ENCODE measurements at regions not wholly inside any gene's neighbourhood (a gene's known extent, or its start where the extent isn't known, plus 50 kb on each side); places are given as distances from the start of the nearest gene placed in this dataset.

DNA sequence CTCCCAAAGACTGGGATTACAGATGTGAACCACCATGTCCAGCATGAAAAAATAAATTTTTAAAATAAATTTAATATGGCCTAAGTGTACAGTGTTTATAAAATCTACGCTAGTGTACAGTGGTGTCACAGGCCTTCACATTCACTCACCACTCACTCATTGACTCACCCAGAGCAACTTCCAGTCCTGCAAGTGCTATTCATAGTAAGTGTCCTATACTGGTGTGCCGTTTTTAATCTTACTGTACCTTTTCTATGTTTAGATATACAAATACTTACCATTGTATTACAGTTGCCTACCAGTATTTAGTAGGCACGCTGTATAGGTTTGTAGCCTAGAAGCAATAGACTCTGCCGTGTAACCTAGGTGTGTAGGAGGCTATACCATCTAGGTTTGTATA is 76.1 kb upstream of the FOXN2 start:
- ChIA-PET CTCF (no interaction called here), POLR2A (no interaction called here), RAD21 (ENCODE audit: low non-redundant PET in 1 of 2, low total read pairs in 2 of 2, uncharacterized antibody in 2 of 2, unreplicated experiment in 2 of 2) (no interaction called here)
- no peak overlapping the region for H3K27ac ChIP-seq (ENCODE audit: low read depth, low read length)
- intact Hi-C loops (cut with micrococcal nuclease): no loop called here
- no peak overlapping the region for H3K9ac ChIP-seq (ENCODE audit: low read length)
- DNase-seq (ENCODE audit: low read depth, low spot score): no peak
- no TSS peak for BruUV-seq (replicated peaks)
- H3K79me2 ChIP-seq (ENCODE audit: insufficient read depth, low read length): no peaks in the 10 kb centered on the region
- H4K20me1 ChIP-seq (ENCODE audit: insufficient read depth): no peaks in the 10 kb centered on the region
- no peak for ATAC-seq
- H3K4me3 ChIP-seq (replicated peaks in 1 of 2; ENCODE audit: low read depth in 1 of 2, low read length in 2 of 2): no peak overlapping the region
- no peaks in the 10 kb centered on the region for H3K4me1 ChIP-seq (ENCODE audit: control insufficient read depth in 1 of 2, insufficient read depth in 2 of 2, low read length in 2 of 2)
- no peak for TF ChIP-seq EZH2phosphoT487 (IDR thresholded peaks at IDR 0.05; ENCODE audit: borderline replicate concordance)
- TF ChIP-seq, protein P1, sequence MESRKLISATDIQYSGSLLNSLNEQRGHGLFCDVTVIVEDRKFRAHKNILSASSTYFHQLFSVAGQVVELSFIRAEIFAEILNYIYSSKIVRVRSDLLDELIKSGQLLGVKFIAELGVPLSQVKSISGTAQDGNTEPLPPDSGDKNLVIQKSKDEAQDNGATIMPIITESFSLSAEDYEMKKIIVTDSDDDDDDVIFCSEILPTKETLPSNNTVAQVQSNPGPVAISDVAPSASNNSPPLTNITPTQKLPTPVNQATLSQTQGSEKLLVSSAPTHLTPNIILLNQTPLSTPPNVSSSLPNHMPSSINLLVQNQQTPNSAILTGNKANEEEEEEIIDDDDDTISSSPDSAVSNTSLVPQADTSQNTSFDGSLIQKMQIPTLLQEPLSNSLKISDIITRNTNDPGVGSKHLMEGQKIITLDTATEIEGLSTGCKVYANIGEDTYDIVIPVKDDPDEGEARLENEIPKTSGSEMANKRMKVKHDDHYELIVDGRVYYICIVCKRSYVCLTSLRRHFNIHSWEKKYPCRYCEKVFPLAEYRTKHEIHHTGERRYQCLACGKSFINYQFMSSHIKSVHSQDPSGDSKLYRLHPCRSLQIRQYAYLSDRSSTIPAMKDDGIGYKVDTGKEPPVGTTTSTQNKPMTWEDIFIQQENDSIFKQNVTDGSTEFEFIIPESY (IDR thresholded peaks at IDR 0.05; ENCODE audit: extremely low read depth, insufficient replicate concordance, low read length): no peak
- TF ChIP-seq, protein P2, sequence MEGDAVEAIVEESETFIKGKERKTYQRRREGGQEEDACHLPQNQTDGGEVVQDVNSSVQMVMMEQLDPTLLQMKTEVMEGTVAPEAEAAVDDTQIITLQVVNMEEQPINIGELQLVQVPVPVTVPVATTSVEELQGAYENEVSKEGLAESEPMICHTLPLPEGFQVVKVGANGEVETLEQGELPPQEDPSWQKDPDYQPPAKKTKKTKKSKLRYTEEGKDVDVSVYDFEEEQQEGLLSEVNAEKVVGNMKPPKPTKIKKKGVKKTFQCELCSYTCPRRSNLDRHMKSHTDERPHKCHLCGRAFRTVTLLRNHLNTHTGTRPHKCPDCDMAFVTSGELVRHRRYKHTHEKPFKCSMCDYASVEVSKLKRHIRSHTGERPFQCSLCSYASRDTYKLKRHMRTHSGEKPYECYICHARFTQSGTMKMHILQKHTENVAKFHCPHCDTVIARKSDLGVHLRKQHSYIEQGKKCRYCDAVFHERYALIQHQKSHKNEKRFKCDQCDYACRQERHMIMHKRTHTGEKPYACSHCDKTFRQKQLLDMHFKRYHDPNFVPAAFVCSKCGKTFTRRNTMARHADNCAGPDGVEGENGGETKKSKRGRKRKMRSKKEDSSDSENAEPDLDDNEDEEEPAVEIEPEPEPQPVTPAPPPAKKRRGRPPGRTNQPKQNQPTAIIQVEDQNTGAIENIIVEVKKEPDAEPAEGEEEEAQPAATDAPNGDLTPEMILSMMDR (IDR thresholded peaks at IDR 0.05 in 2 of 3, conservative IDR thresholded peaks at IDR 0.05 in 1 of 3; ENCODE audit: borderline replicate concordance in 1 of 3, insufficient read depth in 1 of 3, low read depth in 2 of 3, low read length in 2 of 3): no peak
- no peak for TF ChIP-seq SP1 (IDR thresholded peaks at IDR 0.05; ENCODE audit: low read depth)
- TF ChIP-seq RAD21 (IDR thresholded peaks at IDR 0.05; ENCODE audit: low read depth): no peak
- TF ChIP-seq JUND (IDR thresholded peaks at IDR 0.05): no peak
- TF ChIP-seq ZFX (IDR thresholded peaks at IDR 0.05): no peak
- no peak for TF ChIP-seq ZNF274 (IDR thresholded peaks at IDR 0.05; ENCODE audit: low read depth, low read length)
- no peak for TF ChIP-seq CEBPB (IDR thresholded peaks at IDR 0.05; ENCODE audit: low read depth)
- TF ChIP-seq, protein P3, sequence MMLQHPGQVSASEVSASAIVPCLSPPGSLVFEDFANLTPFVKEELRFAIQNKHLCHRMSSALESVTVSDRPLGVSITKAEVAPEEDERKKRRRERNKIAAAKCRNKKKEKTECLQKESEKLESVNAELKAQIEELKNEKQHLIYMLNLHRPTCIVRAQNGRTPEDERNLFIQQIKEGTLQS (IDR thresholded peaks at IDR 0.05): no peak
- TF ChIP-seq POLR2AphosphoS5 (IDR thresholded peaks at IDR 0.05; ENCODE audit: low read depth, low read length): no peak
- TF ChIP-seq EGR1 (IDR thresholded peaks at IDR 0.05; ENCODE audit: low read depth): no peak
- no peak for TF ChIP-seq SRF (IDR thresholded peaks at IDR 0.05; ENCODE audit: low read depth)
- TF ChIP-seq, protein P4, sequence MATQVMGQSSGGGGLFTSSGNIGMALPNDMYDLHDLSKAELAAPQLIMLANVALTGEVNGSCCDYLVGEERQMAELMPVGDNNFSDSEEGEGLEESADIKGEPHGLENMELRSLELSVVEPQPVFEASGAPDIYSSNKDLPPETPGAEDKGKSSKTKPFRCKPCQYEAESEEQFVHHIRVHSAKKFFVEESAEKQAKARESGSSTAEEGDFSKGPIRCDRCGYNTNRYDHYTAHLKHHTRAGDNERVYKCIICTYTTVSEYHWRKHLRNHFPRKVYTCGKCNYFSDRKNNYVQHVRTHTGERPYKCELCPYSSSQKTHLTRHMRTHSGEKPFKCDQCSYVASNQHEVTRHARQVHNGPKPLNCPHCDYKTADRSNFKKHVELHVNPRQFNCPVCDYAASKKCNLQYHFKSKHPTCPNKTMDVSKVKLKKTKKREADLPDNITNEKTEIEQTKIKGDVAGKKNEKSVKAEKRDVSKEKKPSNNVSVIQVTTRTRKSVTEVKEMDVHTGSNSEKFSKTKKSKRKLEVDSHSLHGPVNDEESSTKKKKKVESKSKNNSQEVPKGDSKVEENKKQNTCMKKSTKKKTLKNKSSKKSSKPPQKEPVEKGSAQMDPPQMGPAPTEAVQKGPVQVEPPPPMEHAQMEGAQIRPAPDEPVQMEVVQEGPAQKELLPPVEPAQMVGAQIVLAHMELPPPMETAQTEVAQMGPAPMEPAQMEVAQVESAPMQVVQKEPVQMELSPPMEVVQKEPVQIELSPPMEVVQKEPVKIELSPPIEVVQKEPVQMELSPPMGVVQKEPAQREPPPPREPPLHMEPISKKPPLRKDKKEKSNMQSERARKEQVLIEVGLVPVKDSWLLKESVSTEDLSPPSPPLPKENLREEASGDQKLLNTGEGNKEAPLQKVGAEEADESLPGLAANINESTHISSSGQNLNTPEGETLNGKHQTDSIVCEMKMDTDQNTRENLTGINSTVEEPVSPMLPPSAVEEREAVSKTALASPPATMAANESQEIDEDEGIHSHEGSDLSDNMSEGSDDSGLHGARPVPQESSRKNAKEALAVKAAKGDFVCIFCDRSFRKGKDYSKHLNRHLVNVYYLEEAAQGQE (IDR thresholded peaks at IDR 0.05; ENCODE audit: low read depth): no peak
- TF ChIP-seq, protein P5, sequence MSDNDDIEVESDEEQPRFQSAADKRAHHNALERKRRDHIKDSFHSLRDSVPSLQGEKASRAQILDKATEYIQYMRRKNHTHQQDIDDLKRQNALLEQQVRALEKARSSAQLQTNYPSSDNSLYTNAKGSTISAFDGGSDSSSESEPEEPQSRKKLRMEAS (IDR thresholded peaks at IDR 0.05): no peak
- no peak for TF ChIP-seq CBX3 (IDR thresholded peaks at IDR 0.05; ENCODE audit: low read depth)
- TF ChIP-seq SIN3A (IDR thresholded peaks at IDR 0.05; ENCODE audit: low read depth): no peak
- no peak for TF ChIP-seq FOSL1 (IDR thresholded peaks at IDR 0.05; ENCODE audit: low read depth)
- no peaks in the 10 kb centered on the region for H3K36me3 ChIP-seq (ENCODE audit: control insufficient read depth in 1 of 2, insufficient read depth in 2 of 2, low read length in 2 of 2)
- no peak overlapping the region for H2AFZ ChIP-seq (ENCODE audit: low read depth, low read length, poor library complexity, severe bottlenecking)
- H3K9me3 ChIP-seq (ENCODE audit: control insufficient read depth in 1 of 2, insufficient read depth in 1 of 2, low read depth in 1 of 2, low read length in 2 of 2): no peaks in the 10 kb centered on the region
- no peaks in the 10 kb centered on the region for H3K27me3 ChIP-seq (ENCODE audit: insufficient read depth, low read length)
- H3K9me2 ChIP-seq (ENCODE audit: insufficient read depth): no peaks in the 10 kb centered on the region
- no peak overlapping the region for H3K4me2 ChIP-seq (ENCODE audit: low read length)
